ENCODE measurements at regions not wholly inside any gene's neighbourhood (a gene's known extent, or its start where the extent isn't known, plus 50 kb on each side); places are given as distances from the start of the nearest gene placed in this dataset.

DNA sequence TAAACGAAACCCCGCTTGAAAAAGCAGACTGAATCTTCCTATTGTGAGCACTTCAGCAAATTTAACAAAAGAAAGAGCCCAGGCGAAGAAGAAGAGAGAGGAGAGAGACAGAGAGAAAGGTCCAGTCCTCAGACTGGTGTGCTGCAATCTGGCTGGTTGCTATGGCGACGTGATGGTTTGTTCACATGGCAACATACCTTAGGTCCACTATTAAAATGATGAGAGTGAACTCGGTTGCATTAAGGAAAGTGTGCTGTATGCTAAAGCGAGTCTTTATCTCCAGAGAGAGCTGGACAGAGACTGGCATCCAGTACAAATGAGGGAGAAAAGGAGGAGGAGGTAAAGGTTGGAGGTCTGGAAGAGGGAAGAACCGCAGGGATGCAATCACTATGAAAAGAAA, 271.8 kb upstream of the ZFHX3 start:
- 88 to 91% (median 90%) methylated on average over 8 of the region's 8 CpGs for WGBS, 5 donors
- DNase-seq, result no peak
- intact Hi-C loops (cut with DNase I; ENCODE audit: low total_unique reads), result no loop called here
- Histone ChIP-seq H3K27me3 (replicated peaks in 1 of 7) (peaks cover 0 to 4% (median 0%) of the 10 kb centered on the region in 7 donors), H3K4me1 (no peaks in the 10 kb centered on the region), H3K36me3 (no peaks in the 10 kb centered on the region), H3K4me3 (no peak overlapping the region), H3K9me3 (no peaks in the 10 kb centered on the region), H3K27ac (no peak overlapping the region)
- TF ChIP-seq POLR2A (IDR thresholded peaks at IDR 0.05), result no peak
- TF ChIP-seq, protein P1, sequence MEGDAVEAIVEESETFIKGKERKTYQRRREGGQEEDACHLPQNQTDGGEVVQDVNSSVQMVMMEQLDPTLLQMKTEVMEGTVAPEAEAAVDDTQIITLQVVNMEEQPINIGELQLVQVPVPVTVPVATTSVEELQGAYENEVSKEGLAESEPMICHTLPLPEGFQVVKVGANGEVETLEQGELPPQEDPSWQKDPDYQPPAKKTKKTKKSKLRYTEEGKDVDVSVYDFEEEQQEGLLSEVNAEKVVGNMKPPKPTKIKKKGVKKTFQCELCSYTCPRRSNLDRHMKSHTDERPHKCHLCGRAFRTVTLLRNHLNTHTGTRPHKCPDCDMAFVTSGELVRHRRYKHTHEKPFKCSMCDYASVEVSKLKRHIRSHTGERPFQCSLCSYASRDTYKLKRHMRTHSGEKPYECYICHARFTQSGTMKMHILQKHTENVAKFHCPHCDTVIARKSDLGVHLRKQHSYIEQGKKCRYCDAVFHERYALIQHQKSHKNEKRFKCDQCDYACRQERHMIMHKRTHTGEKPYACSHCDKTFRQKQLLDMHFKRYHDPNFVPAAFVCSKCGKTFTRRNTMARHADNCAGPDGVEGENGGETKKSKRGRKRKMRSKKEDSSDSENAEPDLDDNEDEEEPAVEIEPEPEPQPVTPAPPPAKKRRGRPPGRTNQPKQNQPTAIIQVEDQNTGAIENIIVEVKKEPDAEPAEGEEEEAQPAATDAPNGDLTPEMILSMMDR (IDR thresholded peaks at IDR 0.05 in 8 of 11, conservative IDR thresholded peaks at IDR 0.05 in 3 of 11), result no peak

DNA sequence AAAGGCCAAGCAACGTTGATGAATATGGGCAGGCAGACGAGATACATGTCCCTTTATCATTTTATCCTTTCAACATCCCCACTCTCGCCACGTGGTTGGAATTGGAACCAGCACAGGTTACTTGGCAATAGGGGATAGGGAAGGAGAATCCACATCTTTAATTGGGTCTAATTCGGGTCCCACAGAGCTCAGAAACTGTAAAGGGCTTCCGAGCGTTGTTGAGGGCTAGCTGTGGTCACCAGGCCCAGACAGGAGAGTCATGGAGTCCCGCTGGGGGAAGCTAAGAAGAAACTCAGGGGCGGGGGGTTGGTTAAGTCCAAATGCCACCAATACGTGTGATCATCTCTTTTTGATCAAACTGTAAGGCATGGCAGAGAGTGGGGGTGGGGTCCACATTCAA, 271.3 kb upstream of the ZFHX3 start:
- TF ChIP-seq, protein P1 (IDR thresholded peaks at IDR 0.05 in 8 of 11, conservative IDR thresholded peaks at IDR 0.05 in 3 of 11), result no peak
- TF ChIP-seq POLR2A (IDR thresholded peaks at IDR 0.05) (no peak), POLR2AphosphoS5 (IDR thresholded peaks at IDR 0.05) (no peak)
- Histone ChIP-seq H3K4me1 (no peaks in the 10 kb centered on the region), H3K36me3 (no peaks in the 10 kb centered on the region), H3K4me3 (no peak overlapping the region), H3K9me3 (peaks cover 0 to 2% (median 0%) of the 10 kb centered on the region in 8 donors), H3K27ac (no peak overlapping the region), H3K27me3 (replicated peaks in 1 of 7) (peaks cover 0 to 4% (median 0%) of the 10 kb centered on the region in 7 donors)
- 65 to 89% (median 72%) methylated on average over 10 of the region's 10 CpGs for WGBS, 5 donors
- no peak for DNase-seq
- intact Hi-C loops (cut with DNase I; ENCODE audit: low total_unique reads), result no loop called here

DNA sequence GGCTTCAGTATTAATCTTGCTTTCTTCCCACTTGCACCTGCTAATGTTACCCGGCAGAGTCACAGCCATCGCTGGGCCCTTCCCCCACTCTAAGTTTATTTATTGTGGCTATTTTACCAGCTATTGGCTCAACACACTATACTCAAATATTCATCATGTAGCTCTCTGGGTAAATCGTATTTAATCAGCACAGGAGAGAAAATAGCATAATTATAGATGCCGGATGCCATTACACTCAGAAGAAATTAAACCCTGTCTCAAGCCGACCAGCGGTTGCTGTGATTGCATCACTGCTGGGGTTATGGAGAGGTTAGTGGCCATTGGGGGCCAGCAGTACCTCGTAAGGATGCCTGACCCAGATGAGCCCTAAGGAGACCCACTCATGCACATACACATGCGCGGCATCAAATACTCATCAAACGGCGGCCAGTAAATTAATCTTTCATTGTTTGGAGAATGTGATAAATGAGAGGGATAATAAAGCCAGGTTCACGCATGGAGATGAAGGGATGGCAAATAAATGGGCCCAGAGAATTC, 269.5 kb upstream of the ZFHX3 start:
- DNase-seq, result no peak
- no peak for TF ChIP-seq POLR2A (IDR thresholded peaks at IDR 0.05)
- TF ChIP-seq, protein P1 (IDR thresholded peaks at IDR 0.05 in 8 of 11, conservative IDR thresholded peaks at IDR 0.05 in 3 of 11), result no peak
- no peak for TF ChIP-seq POLR2AphosphoS5 (IDR thresholded peaks at IDR 0.05)
- H3K4me1 ChIP-seq, result no peaks in the 10 kb centered on the region
- no peak overlapping the region for H3K4me3 ChIP-seq
- H3K27me3 ChIP-seq (replicated peaks in 1 of 7), result peaks cover 0 to 4% (median 0%) of the 10 kb centered on the region in 7 donors
- WGBS, 5 donors, result 86 to 92% (median 91%) methylated on average over 12 of the region's 12 CpGs
- intact Hi-C loops (cut with DNase I; ENCODE audit: low total_unique reads), result no loop called here
- H3K9me3 ChIP-seq, result peaks cover 0 to 9% (median 0%) of the 10 kb centered on the region in 8 donors
- H3K27ac ChIP-seq, result no peak overlapping the region
- no peaks in the 10 kb centered on the region for H3K36me3 ChIP-seq

DNA sequence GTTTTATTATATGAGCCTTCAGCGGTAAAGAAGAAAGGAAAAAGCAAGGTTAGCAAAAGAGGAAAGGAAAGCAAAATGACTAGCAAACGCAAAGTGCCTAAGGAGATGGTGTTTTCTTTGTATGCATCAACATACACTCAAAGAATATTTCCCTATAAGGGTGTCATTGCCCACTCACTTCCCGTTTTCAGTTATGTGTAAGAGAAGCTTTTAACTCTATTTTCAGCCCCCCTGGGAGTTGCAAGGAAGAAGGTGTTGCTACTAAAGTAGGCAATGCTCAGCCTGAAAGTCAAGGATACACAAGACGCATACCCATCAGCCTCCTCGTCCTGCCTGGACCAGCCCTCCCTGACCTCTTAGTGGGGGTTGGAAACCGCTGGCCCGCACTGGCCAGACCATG, 267.7 kb upstream of the ZFHX3 start:
- intact Hi-C loops (cut with DNase I; ENCODE audit: low total_unique reads), result no loop called here
- Histone ChIP-seq H3K27me3 (replicated peaks in 1 of 7) (no peaks in the 10 kb centered on the region), H3K9me3 (peaks cover 0 to 9% (median 0%) of the 10 kb centered on the region in 8 donors), H3K36me3 (no peaks in the 10 kb centered on the region), H3K4me3 (no peak overlapping the region), H3K4me1 (no peaks in the 10 kb centered on the region), H3K27ac (no peak overlapping the region)
- WGBS, 5 donors, result 54 to 58% (median 55%) methylated on average over 7 of the region's 7 CpGs
- TF ChIP-seq POLR2AphosphoS5 (IDR thresholded peaks at IDR 0.05) (no peak), POLR2A (IDR thresholded peaks at IDR 0.05) (no peak)
- TF ChIP-seq, protein P1 (IDR thresholded peaks at IDR 0.05 in 8 of 11, conservative IDR thresholded peaks at IDR 0.05 in 3 of 11), result no peak
- DNase-seq, result no peak

Data from spleen (tissue), 11 donors.